SK-N-SH (cell line): ENCODE measurements at regions not wholly inside any gene's neighbourhood (a gene's known extent, or its start where the extent isn't known, plus 50 kb on each side); places are given as distances from the start of the nearest gene placed in this dataset.

Source experiments
- CTCF ChIA-PET: fragments of 300-600, 350-600 bp; formaldehyde crosslinking; extraction: SDS; loops from one replicate; lab custom pipeline; 2021; lab: Yijun Ruan, JAX
- POLR2A ChIA-PET: fragments of 350-600 bp; sonication (Branson Sonifier 250); formaldehyde crosslinking; extraction: SDS; loops from one replicate; lab custom pipeline; 2020; ENCODE audit warnings: antibody characterized with exemption, inconsistent platforms; lab: Yijun Ruan, JAX
- DNase-seq: peaks from one replicate; pipeline ENCODE4 v3.0.0; 2012
- H2AFZ ChIP-seq: fragments of 200-600 bp; sonication (generic); 2 replicates; pipeline ENCODE4 v1.8.1; 2016; ENCODE audit warnings: antibody characterized with exemption, mild to moderate bottlenecking, low read depth
- H3F3A ChIP-seq: fragments of 200-600 bp; sonication (generic); replicated peaks from 2 replicates; pipeline ENCODE3; 2016; ENCODE audit warnings: antibody characterized with exemption, mild to moderate bottlenecking; ENCODE audit not compliant: insufficient read depth
- H3K27ac ChIP-seq, 2 experiments: fragments of 200-500 bp in 1 of 2; fragments of 200-600 bp in 1 of 2; sonication (Bioruptor generic) in 1 of 2; sonication (generic), shearing (Covaris generic) in 1 of 2; 2 replicates each; pipeline versions ENCODE4 v1.5.1 to v1.6.1; 2014 to 2016; ENCODE audit warnings: low read depth in 2 of 2, inconsistent platforms in 1 of 2, low read length in 1 of 2, mild to moderate bottlenecking in 1 of 2, mixed read lengths in 1 of 2
- H3K27me3 ChIP-seq: fragments of 200-600 bp; sonication (generic), shearing (Covaris generic); 2 replicates; pipeline ENCODE4 v1.6.1; 2016; ENCODE audit warnings: mixed run types; ENCODE audit not compliant: insufficient read depth
- H3K36me3 ChIP-seq, 2 experiments: fragments of 200-500 bp in 1 of 2; fragments of 200-600 bp in 1 of 2; sonication (Bioruptor generic) in 1 of 2; sonication (generic) in 1 of 2; replicated peaks in 1 of 2; 2 replicates each; pipeline versions ENCODE3 to v1.5.1; 2014 to 2016; ENCODE audit warnings: low read length in 1 of 2, mild to moderate bottlenecking in 1 of 2; ENCODE audit not compliant: insufficient read depth in 2 of 2, control insufficient read depth in 1 of 2
- H3K4me1 ChIP-seq, 2 experiments: fragments of 200-500 bp in 1 of 2; fragments of 200-600 bp in 1 of 2; sonication (Bioruptor generic) in 1 of 2; sonication (generic), shearing (Covaris generic) in 1 of 2; 2 replicates each; pipeline versions ENCODE4 v1.5.1 to v1.6.1; 2014 to 2016; ENCODE audit warnings: low read depth in 1 of 2, low read length in 1 of 2, mixed run types in 1 of 2; ENCODE audit not compliant: insufficient read depth in 2 of 2, control insufficient read depth in 1 of 2
- H3K4me2 ChIP-seq: fragments of 200-600 bp; sonication (generic), shearing (Covaris generic); 2 replicates; pipeline ENCODE4 v1.6.1; 2017; ENCODE audit warnings: mixed run types
- H3K4me3 ChIP-seq, 2 experiments: fragments of 200-500 bp in 1 of 2; fragments of 200-600 bp in 1 of 2; sonication (Bioruptor generic) in 1 of 2; sonication (generic), shearing (Covaris generic) in 1 of 2; 2 replicates each; pipeline versions ENCODE4 v1.5.1 to v1.8.1; 2014 to 2016; ENCODE audit warnings: low read depth in 2 of 2, inconsistent platforms in 1 of 2, low read length in 1 of 2, mild to moderate bottlenecking in 1 of 2, mixed read lengths in 1 of 2, moderate library complexity in 1 of 2
- H3K79me2 ChIP-seq: fragments of 200-600 bp; sonication (generic); 2 replicates; pipeline ENCODE4 v1.8.1; 2017; ENCODE audit warnings: mild to moderate bottlenecking; ENCODE audit not compliant: insufficient read depth
- H3K9ac ChIP-seq: fragments of 200-600 bp; sonication (generic); 2 replicates; pipeline ENCODE4 v1.6.1; 2017; ENCODE audit warnings: mixed run types
- H3K9me2 ChIP-seq: fragments of 200-600 bp; sonication (generic); 2 replicates; pipeline ENCODE4 v1.6.1; 2017; ENCODE audit warnings: mixed run types
- H3K9me3 ChIP-seq: fragments of 200-600 bp; sonication (generic); 2 replicates; pipeline ENCODE4 v1.6.1; 2017; ENCODE audit warnings: mixed run types, mild to moderate bottlenecking, moderate library complexity
- H4K20me1 ChIP-seq: fragments of 200-600 bp; sonication (generic); 2 replicates; pipeline ENCODE4 v1.6.1; 2017; ENCODE audit warnings: mild to moderate bottlenecking, mixed run types; ENCODE audit not compliant: insufficient read depth
- MXI1 ChIP-seq: IDR thresholded peaks from 2 replicates; pipeline ENCODE4 v1.6.1; 2012; ENCODE audit warnings: mild to moderate bottlenecking, low read depth, low read length, improper control_type of control experiment
- NRF1 ChIP-seq: IDR thresholded peaks from 2 replicates; pipeline ENCODE4 v1.6.1; 2012; ENCODE audit warnings: low read depth, mild to moderate bottlenecking, low read length
- RAD21 ChIP-seq: IDR thresholded peaks from 2 replicates; pipeline ENCODE4 v1.6.1; 2012; ENCODE audit warnings: mild to moderate bottlenecking, low read length
- RCOR1 ChIP-seq: fragments of 150-350 bp; IDR thresholded peaks from 2 replicates; pipeline ENCODE4 v1.6.1; 2017; ENCODE audit warnings: antibody characterized with exemption, low read length
- REST ChIP-seq: IDR thresholded peaks from 2 replicates; pipeline ENCODE4 v1.6.1; 2012; ENCODE audit warnings: mild to moderate bottlenecking, low read depth, low read length, moderate library complexity
- TEAD4 ChIP-seq: IDR thresholded peaks from 2 replicates; pipeline ENCODE4 v1.4.0; 2012; ENCODE audit warnings: mild to moderate bottlenecking, borderline replicate concordance; ENCODE audit not compliant: insufficient read depth
- WGBS: methylation state at CpG from one replicate; pipeline ENCODE4 v1.1.6; 2017; ENCODE audit warnings: low lambda C conversion rate; 5-methylcytosine and 5-hydroxymethylcytosine counted together

GRCh38 chr7:155867280-155867679, 55.0 kb upstream of the SHH start (continued):
- TF ChIP-seq RCOR1 (no peak), TEAD4 (no peak), MXI1 (no peak), RAD21 (no peak)

- no peaks in the 10 kb centered on the region for H4K20me1 ChIP-seq
- POLR2A ChIA-PET, result no interaction called here
Observed at GRCh38 chr7:155865830-155866525, 53.7 kb upstream of the SHH start.

More at GRCh38 chr7:155865830-155866525, 53.7 kb upstream of the SHH start:
- Histone ChIP-seq H3K36me3 (no peaks in the 10 kb centered on the region), H3F3A (no peaks in the 10 kb centered on the region), H3K4me3 (no peak overlapping the region), H2AFZ (no peak overlapping the region), H3K4me2 (no peak overlapping the region), H3K4me1 (peaks cover 0 to 6% of the 10 kb centered on the region in 2 experiments; a peak in 2 of 4 replicates), H3K79me2 (no peaks in the 10 kb centered on the region), H3K9me3 (no peaks in the 10 kb centered on the region), H3K27ac (no peak overlapping the region), H3K9me2 (no peaks in the 10 kb centered on the region), H3K9ac (no peak overlapping the region), H3K27me3 (peaks cover 98% of the 10 kb centered on the region)
- peak; percentile 86 for TF ChIP-seq REST
- no peak for TF ChIP-seq MXI1
- TF ChIP-seq NRF1, result no peak
- CTCF ChIA-PET, result interaction anchor here (0.6 to 1.3 kb wide), 2 partner anchors 30 to 267 kb away, joined by 3 to 4 read pairs; no protein-coding TSS in a partner anchor
- DNase-seq, result no peak
- 18% methylated on average over 16 of the region's 19 CpGs for WGBS
